ENCODE measurements at regions not wholly inside any gene's neighbourhood (a gene's known extent, or its start where the extent isn't known, plus 50 kb on each side); places are given as distances from the start of the nearest gene placed in this dataset.

DNA sequence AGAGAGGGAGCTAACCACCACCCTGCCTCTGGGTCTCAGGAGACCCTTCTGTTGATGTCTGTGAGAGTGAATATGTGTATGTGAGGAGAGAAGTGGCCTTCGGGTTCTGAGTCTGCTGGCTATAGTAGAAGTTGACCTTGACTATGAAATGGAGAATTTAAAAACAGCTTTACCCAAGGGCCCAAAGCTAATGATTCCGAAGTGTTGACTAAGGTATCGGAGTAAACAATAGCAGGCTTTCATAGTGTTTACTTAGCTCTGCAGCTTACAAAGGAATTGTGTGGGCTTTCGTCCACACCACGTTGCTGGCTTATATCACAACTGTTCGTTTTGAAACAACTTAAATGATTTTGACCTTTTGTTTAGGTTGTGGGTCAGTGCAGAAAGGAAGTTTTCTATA lies 126.5 kb upstream of the JAG1 start:
- H3K9me3 ChIP-seq (ENCODE audit: control extremely low read depth in 1 of 5, control insufficient read depth in 4 of 5, insufficient read depth in 2 of 5, low read depth in 1 of 5, low read length in 4 of 5): no peaks in the 10 kb centered on the region
- WGBS (ENCODE audit: insufficient coverage): 100% methylated on average over 5 of the region's 6 CpGs
- no peak overlapping the region for H3K4me3 ChIP-seq (ENCODE audit: control insufficient read depth in 1 of 7, extremely low read depth in 1 of 7, insufficient read depth in 4 of 7, low read depth in 2 of 7, low read length in 6 of 7)
- no peak overlapping the region for H3K27ac ChIP-seq (ENCODE audit: insufficient read depth in 1 of 2, low read depth in 1 of 2, low read length in 2 of 2, poor library complexity in 1 of 2, severe bottlenecking in 2 of 2)
- no peaks in the 10 kb centered on the region for H3K36me3 ChIP-seq (ENCODE audit: control insufficient read depth in 4 of 4, insufficient read depth in 4 of 4, low read length in 3 of 4)
- ChIA-PET POLR2A (no interaction called here), CTCF (no interaction called here)
- no peak for DNase-seq
- no peaks in the 10 kb centered on the region for H3K27me3 ChIP-seq (replicated peaks in 2 of 5; ENCODE audit: control insufficient read depth in 4 of 5, insufficient read depth in 5 of 5, low read length in 4 of 5)
- H3K4me1 ChIP-seq (ENCODE audit: control extremely low read depth in 1 of 4, control insufficient read depth in 4 of 4, insufficient read depth in 4 of 4, low read length in 3 of 4): no peaks in the 10 kb centered on the region

DNA sequence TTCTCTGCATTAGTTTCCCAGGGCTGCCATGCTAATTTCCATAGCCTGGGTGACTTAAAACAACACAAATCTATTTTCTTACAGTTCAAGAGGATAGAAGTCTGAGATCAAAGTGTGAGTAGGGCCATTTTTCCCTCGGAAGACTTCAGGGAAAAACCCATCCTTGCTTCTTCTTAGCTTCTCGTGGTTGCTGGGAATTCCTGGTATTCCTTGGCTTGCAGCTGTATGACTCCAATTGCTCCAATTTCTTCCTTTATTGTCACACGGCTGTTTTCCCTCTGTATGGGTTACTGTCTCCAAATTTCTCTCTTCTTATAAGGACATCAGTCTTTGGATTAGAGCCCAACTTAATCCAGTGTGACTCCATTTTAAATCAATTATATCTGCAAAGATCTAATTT lies 128.4 kb upstream of the JAG1 start:
- WGBS (ENCODE audit: insufficient coverage): 83% methylated on average over 3 of the region's 3 CpGs
- Histone ChIP-seq H3K4me3 (ENCODE audit: control insufficient read depth in 1 of 7, extremely low read depth in 1 of 7, insufficient read depth in 4 of 7, low read depth in 2 of 7, low read length in 6 of 7) (no peak overlapping the region), H3K36me3 (ENCODE audit: control insufficient read depth in 4 of 4, insufficient read depth in 4 of 4, low read length in 3 of 4) (no peaks in the 10 kb centered on the region), H3K4me1 (ENCODE audit: control extremely low read depth in 1 of 4, control insufficient read depth in 4 of 4, insufficient read depth in 4 of 4, low read length in 3 of 4) (no peaks in the 10 kb centered on the region), H3K27me3 (replicated peaks in 2 of 5; ENCODE audit: control insufficient read depth in 4 of 5, insufficient read depth in 5 of 5, low read length in 4 of 5) (no peaks in the 10 kb centered on the region), H3K9me3 (ENCODE audit: control extremely low read depth in 1 of 5, control insufficient read depth in 4 of 5, insufficient read depth in 2 of 5, low read depth in 1 of 5, low read length in 4 of 5) (no peaks in the 10 kb centered on the region), H3K27ac (ENCODE audit: insufficient read depth in 1 of 2, low read depth in 1 of 2, low read length in 2 of 2, poor library complexity in 1 of 2, severe bottlenecking in 2 of 2) (no peak overlapping the region)
- CTCF ChIA-PET: no interaction called here
- POLR2A ChIA-PET: no interaction called here
- no peak for DNase-seq

DNA sequence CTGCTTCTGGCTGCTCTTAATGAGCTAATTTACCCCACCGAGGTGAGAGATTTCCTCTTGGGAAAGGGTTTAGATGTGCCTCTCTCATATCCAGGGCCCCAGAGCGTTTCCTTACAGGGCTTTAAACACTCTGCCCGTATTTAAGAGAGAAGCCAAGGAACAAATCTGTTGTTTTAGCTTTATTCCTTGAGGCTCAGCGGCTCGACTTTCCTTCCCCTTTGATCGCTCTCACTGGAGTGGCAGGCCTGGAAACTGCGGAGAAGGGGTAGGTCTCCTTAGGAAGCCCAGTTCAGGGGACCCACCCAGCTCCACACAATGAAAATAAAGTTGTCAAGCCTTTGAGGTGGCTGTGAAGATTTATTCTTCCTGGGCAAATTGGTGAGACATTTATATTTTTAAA lies 132.0 kb upstream of the JAG1 start:
- no peaks in the 10 kb centered on the region for H3K4me1 ChIP-seq (ENCODE audit: control extremely low read depth in 1 of 4, control insufficient read depth in 4 of 4, insufficient read depth in 4 of 4, low read length in 3 of 4)
- H3K9me3 ChIP-seq (ENCODE audit: control extremely low read depth in 1 of 5, control insufficient read depth in 4 of 5, insufficient read depth in 2 of 5, low read depth in 1 of 5, low read length in 4 of 5): no peaks in the 10 kb centered on the region
- H3K4me3 ChIP-seq (ENCODE audit: control insufficient read depth in 1 of 7, extremely low read depth in 1 of 7, insufficient read depth in 4 of 7, low read depth in 2 of 7, low read length in 6 of 7): no peak overlapping the region
- H3K27ac ChIP-seq (ENCODE audit: insufficient read depth in 1 of 2, low read depth in 1 of 2, low read length in 2 of 2, poor library complexity in 1 of 2, severe bottlenecking in 2 of 2): no peak overlapping the region
- WGBS (ENCODE audit: insufficient coverage): 48% methylated on average over 7 of the region's 7 CpGs
- DNase-seq: no peak
- POLR2A ChIA-PET: interaction anchor here (0.6 kb wide), 1 partner anchor 13 kb away, joined by 3 read pairs; no protein-coding TSS in a partner anchor
- H3K36me3 ChIP-seq (ENCODE audit: control insufficient read depth in 4 of 4, insufficient read depth in 4 of 4, low read length in 3 of 4): no peaks in the 10 kb centered on the region
- CTCF ChIA-PET: interaction anchor here (0.6 to 1.2 kb wide), 2 partner anchors 13 to 127 kb away, joined by 3 to 4 read pairs; no protein-coding TSS in a partner anchor
- H3K27me3 ChIP-seq (replicated peaks in 2 of 5; ENCODE audit: control insufficient read depth in 4 of 5, insufficient read depth in 5 of 5, low read length in 4 of 5): no peaks in the 10 kb centered on the region

DNA sequence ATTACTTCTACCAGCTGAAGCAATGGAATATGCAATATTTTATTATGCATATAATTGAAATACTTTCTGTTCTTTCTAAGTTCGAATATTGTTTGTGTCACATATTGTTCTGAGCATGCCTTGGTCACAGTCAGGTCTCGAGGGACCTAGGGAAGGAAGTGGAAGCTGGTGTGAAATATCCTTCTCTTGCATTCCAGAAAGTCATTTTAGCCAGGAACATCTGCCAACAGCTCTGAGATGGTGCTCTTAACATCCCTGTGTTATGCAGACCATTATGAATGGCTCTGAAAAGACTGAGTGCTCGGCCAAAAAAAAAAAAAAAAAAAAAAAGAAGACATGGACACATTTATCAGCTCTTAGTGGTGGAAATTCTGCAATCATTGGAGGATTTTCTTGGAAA lies 132.7 kb upstream of the JAG1 start:
- CTCF ChIA-PET: interaction anchor here (1.2 kb wide), 1 partner anchor 13 kb away, joined by 4 read pairs; no protein-coding TSS in a partner anchor

DNA sequence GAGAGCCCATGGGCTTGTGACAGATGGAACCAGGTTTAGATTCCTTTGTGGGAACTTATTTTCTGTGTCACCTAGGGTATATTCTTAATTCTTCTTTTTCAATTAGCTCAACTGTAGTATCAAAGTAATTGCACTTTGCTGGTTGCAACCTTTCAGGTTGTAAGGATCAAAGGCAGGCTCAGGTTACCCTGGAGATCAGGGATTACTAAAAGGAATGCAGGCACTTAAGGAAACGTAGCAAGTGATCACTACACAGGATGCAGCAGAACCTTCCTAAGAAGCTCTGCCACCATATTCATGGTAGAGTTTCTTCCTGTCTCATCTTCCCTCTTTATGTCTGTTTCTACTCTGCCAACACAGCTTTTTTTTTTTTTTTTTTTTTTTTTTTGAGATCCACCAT lies 133.2 kb upstream of the JAG1 start:
- H3K36me3 ChIP-seq (ENCODE audit: control insufficient read depth in 4 of 4, insufficient read depth in 4 of 4, low read length in 3 of 4): no peaks in the 10 kb centered on the region
- no CpG with 5 or more reads among the region's 1 CpG for WGBS (ENCODE audit: insufficient coverage)
- no peak for DNase-seq
- H3K27ac ChIP-seq (ENCODE audit: insufficient read depth in 1 of 2, low read depth in 1 of 2, low read length in 2 of 2, poor library complexity in 1 of 2, severe bottlenecking in 2 of 2): no peak overlapping the region
- no peaks in the 10 kb centered on the region for H3K9me3 ChIP-seq (ENCODE audit: control extremely low read depth in 1 of 5, control insufficient read depth in 4 of 5, insufficient read depth in 2 of 5, low read depth in 1 of 5, low read length in 4 of 5)
- POLR2A ChIA-PET: no interaction called here
- H3K4me3 ChIP-seq (ENCODE audit: control insufficient read depth in 1 of 7, extremely low read depth in 1 of 7, insufficient read depth in 4 of 7, low read depth in 2 of 7, low read length in 6 of 7): no peak overlapping the region
- H3K4me1 ChIP-seq (ENCODE audit: control extremely low read depth in 1 of 4, control insufficient read depth in 4 of 4, insufficient read depth in 4 of 4, low read length in 3 of 4): no peaks in the 10 kb centered on the region
- CTCF ChIA-PET: no interaction called here
- no peaks in the 10 kb centered on the region for H3K27me3 ChIP-seq (replicated peaks in 2 of 5; ENCODE audit: control insufficient read depth in 4 of 5, insufficient read depth in 5 of 5, low read length in 4 of 5)

More for the DNA sequence above, 132.7 kb upstream of the JAG1 start:
- no peaks in the 10 kb centered on the region for H3K27me3 ChIP-seq (replicated peaks in 2 of 5; ENCODE audit: control insufficient read depth in 4 of 5, insufficient read depth in 5 of 5, low read length in 4 of 5)
- no peaks in the 10 kb centered on the region for H3K9me3 ChIP-seq (ENCODE audit: control extremely low read depth in 1 of 5, control insufficient read depth in 4 of 5, insufficient read depth in 2 of 5, low read depth in 1 of 5, low read length in 4 of 5)
- H3K4me1 ChIP-seq (ENCODE audit: control extremely low read depth in 1 of 4, control insufficient read depth in 4 of 4, insufficient read depth in 4 of 4, low read length in 3 of 4): no peaks in the 10 kb centered on the region
- H3K27ac ChIP-seq (ENCODE audit: insufficient read depth in 1 of 2, low read depth in 1 of 2, low read length in 2 of 2, poor library complexity in 1 of 2, severe bottlenecking in 2 of 2): no peak overlapping the region
- DNase-seq: no peak
- no CpG with 5 or more reads among the region's 3 CpGs for WGBS (ENCODE audit: insufficient coverage)
- H3K4me3 ChIP-seq (ENCODE audit: control insufficient read depth in 1 of 7, extremely low read depth in 1 of 7, insufficient read depth in 4 of 7, low read depth in 2 of 7, low read length in 6 of 7): no peak overlapping the region
- POLR2A ChIA-PET: no interaction called here
- no peaks in the 10 kb centered on the region for H3K36me3 ChIP-seq (ENCODE audit: control insufficient read depth in 4 of 4, insufficient read depth in 4 of 4, low read length in 3 of 4)

DNA sequence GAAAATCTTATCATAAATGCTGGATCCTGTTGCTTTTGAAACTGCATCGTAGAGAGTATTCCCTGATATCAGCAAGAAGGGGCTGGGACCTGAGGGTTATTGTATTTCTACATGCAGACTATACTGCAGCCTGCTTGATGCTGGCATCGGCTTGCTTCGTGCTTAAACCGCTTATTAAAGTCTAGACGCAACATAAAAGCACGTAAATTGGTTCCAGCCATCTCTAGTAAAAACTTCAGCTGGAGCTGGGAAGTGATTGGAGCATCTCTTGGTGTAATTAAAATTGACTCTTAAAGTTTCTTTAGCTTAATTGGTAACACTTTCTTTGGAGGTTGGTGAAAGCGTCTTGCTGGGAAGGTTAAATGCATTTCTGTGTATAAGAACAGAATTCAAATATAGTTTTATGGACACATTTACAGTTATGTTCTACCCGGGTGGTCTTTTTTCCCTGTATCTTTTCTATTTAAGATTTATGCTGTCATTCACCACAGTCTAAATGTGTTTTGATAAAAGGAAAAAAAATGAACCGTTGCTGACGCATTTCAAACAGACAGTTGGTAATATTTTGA lies 139.0 kb upstream of the JAG1 start:
- CTCF ChIA-PET: no interaction called here
- WGBS (ENCODE audit: insufficient coverage): 96% methylated on average over 6 of the region's 10 CpGs
- no peak for DNase-seq

DNA sequence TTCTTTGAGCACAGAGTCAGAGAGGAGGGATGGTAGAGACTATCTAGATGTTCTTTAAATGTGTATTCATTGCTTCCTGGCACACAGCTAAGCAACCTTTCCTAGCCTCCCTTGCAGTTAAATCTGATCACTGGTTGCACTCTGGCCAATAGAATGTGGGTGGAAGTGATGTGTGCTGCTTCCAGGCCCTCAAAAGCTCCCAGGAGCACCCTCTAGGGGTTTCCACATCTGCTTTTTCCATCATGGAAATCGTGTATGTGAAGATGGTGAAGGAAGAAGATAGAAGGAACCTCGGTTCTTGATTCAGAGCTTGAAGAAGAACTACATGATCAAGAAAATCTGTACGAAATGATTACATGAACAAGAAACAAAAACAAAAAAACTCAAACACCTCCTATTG lies 149.8 kb upstream of the JAG1 start:
- DNase-seq: no peak
- Histone ChIP-seq H3K36me3 (ENCODE audit: control insufficient read depth in 4 of 4, insufficient read depth in 4 of 4, low read length in 3 of 4) (no peaks in the 10 kb centered on the region), H3K9me3 (ENCODE audit: control extremely low read depth in 1 of 5, control insufficient read depth in 4 of 5, insufficient read depth in 2 of 5, low read depth in 1 of 5, low read length in 4 of 5) (peaks cover 0 to 1% (median 0%) of the 10 kb centered on the region in 5 experiments), H3K4me3 (ENCODE audit: control insufficient read depth in 1 of 7, extremely low read depth in 1 of 7, insufficient read depth in 4 of 7, low read depth in 2 of 7, low read length in 6 of 7) (no peak overlapping the region), H3K27me3 (replicated peaks in 2 of 5; ENCODE audit: control insufficient read depth in 4 of 5, insufficient read depth in 5 of 5, low read length in 4 of 5) (peaks cover 0 to 5% (median 0%) of the 10 kb centered on the region in 5 experiments), H3K27ac (ENCODE audit: insufficient read depth in 1 of 2, low read depth in 1 of 2, low read length in 2 of 2, poor library complexity in 1 of 2, severe bottlenecking in 2 of 2) (no peak overlapping the region), H3K4me1 (ENCODE audit: control extremely low read depth in 1 of 4, control insufficient read depth in 4 of 4, insufficient read depth in 4 of 4, low read length in 3 of 4) (no peaks in the 10 kb centered on the region)
- ChIA-PET POLR2A (no interaction called here), CTCF (interaction anchor here (1.2 to 1.6 kb wide), 2 partner anchors 11 to 129 kb away, joined by 3 read pairs; no protein-coding TSS in a partner anchor)
- no CpG with 5 or more reads among the region's 3 CpGs for WGBS (ENCODE audit: insufficient coverage)

More for the DNA sequence above, 139.0 kb upstream of the JAG1 start:
- Histone ChIP-seq H3K4me3 (ENCODE audit: control insufficient read depth in 1 of 7, extremely low read depth in 1 of 7, insufficient read depth in 4 of 7, low read depth in 2 of 7, low read length in 6 of 7) (no peak overlapping the region), H3K4me1 (ENCODE audit: control extremely low read depth in 1 of 4, control insufficient read depth in 4 of 4, insufficient read depth in 4 of 4, low read length in 3 of 4) (no peaks in the 10 kb centered on the region), H3K9me3 (ENCODE audit: control extremely low read depth in 1 of 5, control insufficient read depth in 4 of 5, insufficient read depth in 2 of 5, low read depth in 1 of 5, low read length in 4 of 5) (no peaks in the 10 kb centered on the region), H3K27me3 (replicated peaks in 2 of 5; ENCODE audit: control insufficient read depth in 4 of 5, insufficient read depth in 5 of 5, low read length in 4 of 5) (no peaks in the 10 kb centered on the region), H3K36me3 (ENCODE audit: control insufficient read depth in 4 of 4, insufficient read depth in 4 of 4, low read length in 3 of 4) (no peaks in the 10 kb centered on the region), H3K27ac (ENCODE audit: insufficient read depth in 1 of 2, low read depth in 1 of 2, low read length in 2 of 2, poor library complexity in 1 of 2, severe bottlenecking in 2 of 2) (no peak overlapping the region)
- POLR2A ChIA-PET: no interaction called here
